Neural crest cell (in vitro differentiated cells): ENCODE measurements at regions not wholly inside any gene's neighbourhood (a gene's known extent, or its start where the extent isn't known, plus 50 kb on each side); places are given as distances from the start of the nearest gene placed in this dataset.

Experiments used
- DNase-seq: peaks from one replicate; pipeline ENCODE4 v3.0.0; 2021; ENCODE audit warnings: low read depth, mixed read lengths, low spot score
- H3K27ac Mint-ChIP-seq: one replicate; pipeline ENCODE4 v1.8.0; 2021; ENCODE audit warnings: mild to moderate bottlenecking, mixed read lengths; ENCODE audit not compliant: unreplicated experiment
- H3K27me3 Mint-ChIP-seq: 2 replicates; pipeline ENCODE4 v1.8.0; 2021; ENCODE audit warnings: low read depth, mild to moderate bottlenecking, mixed read lengths
- H3K36me3 Mint-ChIP-seq: 2 replicates; pipeline ENCODE4 v1.8.0; 2021; ENCODE audit warnings: low read depth, mild to moderate bottlenecking, mixed read lengths
- H3K4me1 Mint-ChIP-seq: 2 replicates; pipeline ENCODE4 v1.8.0; 2021; ENCODE audit warnings: mixed read lengths
- H3K4me3 Mint-ChIP-seq: one replicate; pipeline ENCODE4 v1.8.0; 2021; ENCODE audit warnings: mild to moderate bottlenecking, mixed read lengths
- H3K9me3 Mint-ChIP-seq: 2 replicates; pipeline ENCODE4 v1.8.0; 2021; ENCODE audit warnings: mixed read lengths
- TF ChIP-seq, protein P1 (sequence below): fragments of 200-600 bp; sonication (generic); conservative IDR thresholded peaks from 2 replicates; pipeline ENCODE4 v1.5.0; 2021; ENCODE audit warnings: antibody characterized with exemption, mild to moderate bottlenecking

- H3K4me3 Mint-ChIP-seq: no peak overlapping the region
- TF ChIP-seq, protein P1, sequence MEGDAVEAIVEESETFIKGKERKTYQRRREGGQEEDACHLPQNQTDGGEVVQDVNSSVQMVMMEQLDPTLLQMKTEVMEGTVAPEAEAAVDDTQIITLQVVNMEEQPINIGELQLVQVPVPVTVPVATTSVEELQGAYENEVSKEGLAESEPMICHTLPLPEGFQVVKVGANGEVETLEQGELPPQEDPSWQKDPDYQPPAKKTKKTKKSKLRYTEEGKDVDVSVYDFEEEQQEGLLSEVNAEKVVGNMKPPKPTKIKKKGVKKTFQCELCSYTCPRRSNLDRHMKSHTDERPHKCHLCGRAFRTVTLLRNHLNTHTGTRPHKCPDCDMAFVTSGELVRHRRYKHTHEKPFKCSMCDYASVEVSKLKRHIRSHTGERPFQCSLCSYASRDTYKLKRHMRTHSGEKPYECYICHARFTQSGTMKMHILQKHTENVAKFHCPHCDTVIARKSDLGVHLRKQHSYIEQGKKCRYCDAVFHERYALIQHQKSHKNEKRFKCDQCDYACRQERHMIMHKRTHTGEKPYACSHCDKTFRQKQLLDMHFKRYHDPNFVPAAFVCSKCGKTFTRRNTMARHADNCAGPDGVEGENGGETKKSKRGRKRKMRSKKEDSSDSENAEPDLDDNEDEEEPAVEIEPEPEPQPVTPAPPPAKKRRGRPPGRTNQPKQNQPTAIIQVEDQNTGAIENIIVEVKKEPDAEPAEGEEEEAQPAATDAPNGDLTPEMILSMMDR: no peak
- H3K27ac Mint-ChIP-seq: no peak overlapping the region
- no peak for DNase-seq
- no peaks in the 10 kb centered on the region for H3K27me3 Mint-ChIP-seq
- H3K9me3 Mint-ChIP-seq: no peaks in the 10 kb centered on the region
- no peaks in the 10 kb centered on the region for H3K36me3 Mint-ChIP-seq
- H3K4me1 Mint-ChIP-seq: no peaks in the 10 kb centered on the region
Measured at GRCh38 chr3:194836661-194837060, 151.0 kb downstream of the FAM43A start.

- H3K36me3 Mint-ChIP-seq: no peaks in the 10 kb centered on the region
- no peaks in the 10 kb centered on the region for H3K9me3 Mint-ChIP-seq
- H3K27ac Mint-ChIP-seq: no peak overlapping the region
- no peaks in the 10 kb centered on the region for H3K27me3 Mint-ChIP-seq
- no peak for DNase-seq
- H3K4me3 Mint-ChIP-seq: no peak overlapping the region
- TF ChIP-seq, protein P1: no peak
- no peaks in the 10 kb centered on the region for H3K4me1 Mint-ChIP-seq
Measured at GRCh38 chr3:194837457-194838127, 151.9 kb downstream of the FAM43A start.

DNA sequence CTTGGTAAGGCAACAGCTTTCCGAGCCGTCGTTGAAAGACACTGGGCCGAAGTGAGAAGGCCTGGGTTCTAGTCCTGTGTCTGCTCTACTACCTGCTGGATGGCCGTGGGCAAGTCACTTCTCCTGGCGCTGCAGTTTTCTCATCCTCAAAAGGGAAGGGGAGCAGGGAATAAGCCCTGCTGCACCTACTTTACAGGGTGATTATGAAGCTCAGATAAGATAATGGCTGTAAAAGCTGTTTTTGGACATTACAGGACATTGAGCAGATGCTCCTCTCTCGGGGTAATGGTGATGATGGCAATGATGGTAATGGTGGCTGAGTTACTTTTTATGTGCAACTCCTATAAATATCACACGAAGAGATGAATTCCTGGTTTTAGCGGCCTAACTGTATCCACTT lies 152.6 kb downstream of the FAM43A start:
- H3K27me3 Mint-ChIP-seq: no peaks in the 10 kb centered on the region
- no peaks in the 10 kb centered on the region for H3K9me3 Mint-ChIP-seq
- no peaks in the 10 kb centered on the region for H3K36me3 Mint-ChIP-seq
- no peaks in the 10 kb centered on the region for H3K4me1 Mint-ChIP-seq
- TF ChIP-seq, protein P1: no peak
- no peak overlapping the region for H3K27ac Mint-ChIP-seq
- no peak overlapping the region for H3K4me3 Mint-ChIP-seq
- DNase-seq: no peak

DNA sequence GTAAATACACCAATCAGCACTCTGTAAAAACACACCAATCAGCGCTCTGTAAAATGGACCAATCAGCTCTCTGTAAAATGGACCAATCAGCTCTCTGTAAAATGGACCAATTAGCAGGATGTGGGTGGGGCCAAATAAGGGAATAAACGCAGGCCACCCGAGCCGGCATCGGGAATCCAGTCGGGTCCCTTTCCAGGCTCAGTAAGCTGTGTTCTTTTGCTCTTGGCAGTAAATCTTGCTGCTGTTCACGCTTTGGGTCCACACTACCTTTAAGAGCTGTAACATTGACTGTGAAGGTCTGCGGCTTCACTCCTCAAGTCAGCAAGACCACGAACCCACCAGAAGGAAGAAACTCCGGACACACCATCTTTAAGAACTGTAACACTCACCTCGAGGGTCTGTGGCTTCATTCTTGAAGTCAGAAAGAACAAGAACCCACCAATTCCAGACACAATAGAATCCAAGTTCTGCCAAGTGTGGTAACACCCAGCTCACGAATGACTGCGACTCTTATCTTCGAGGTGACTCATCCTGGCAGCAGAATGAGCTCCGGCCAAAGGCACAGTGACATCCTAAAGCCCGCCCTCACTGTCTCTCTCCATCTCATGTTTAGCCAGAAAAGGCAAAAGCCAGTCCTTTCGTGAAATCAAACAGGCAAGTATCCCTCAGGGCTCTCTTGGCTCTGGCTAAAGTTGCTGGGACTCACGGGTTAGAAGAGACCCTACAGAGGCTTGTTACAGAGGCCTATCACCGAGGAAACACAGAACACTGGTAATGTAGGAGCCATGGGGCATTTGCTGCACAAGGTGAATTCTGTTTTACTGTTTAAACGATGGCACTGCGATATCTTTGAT lies 155.2 kb downstream of the FAM43A start:
- no peak overlapping the region for H3K27ac Mint-ChIP-seq

GRCh38 chr3:194841515-194841841 lies 155.8 kb downstream of the FAM43A start:
- no peaks in the 10 kb centered on the region for H3K9me3 Mint-ChIP-seq
- peaks cover 3% of the 10 kb centered on the region for H3K36me3 Mint-ChIP-seq
- no peaks in the 10 kb centered on the region for H3K27me3 Mint-ChIP-seq
- DNase-seq: no peak
- H3K27ac Mint-ChIP-seq: no peak overlapping the region
- TF ChIP-seq, protein P1: no peak
- H3K4me3 Mint-ChIP-seq: no peak overlapping the region
- no peaks in the 10 kb centered on the region for H3K4me1 Mint-ChIP-seq

More for the DNA sequence above, 155.2 kb downstream of the FAM43A start:
- Mint-ChIP-seq H3K9me3 (no peaks in the 10 kb centered on the region), H3K4me1 (no peaks in the 10 kb centered on the region), H3K4me3 (no peak overlapping the region), H3K27me3 (no peaks in the 10 kb centered on the region), H3K36me3 (peaks cover 3% of the 10 kb centered on the region)
- TF ChIP-seq, protein P1: no peak
- DNase-seq: no peak
